PC-3 (cell line): ENCODE measurements at regions not wholly inside any gene's neighbourhood (a gene's known extent, or its start where the extent isn't known, plus 50 kb on each side); places are given as distances from the start of the nearest gene placed in this dataset.

Source experiments
- ATAC-seq: fragments of 200-7000 bp; cut with Tn5 transposase; 2 replicates; pipeline ENCODE4 v1.9.1; 2020; ENCODE audit warnings: mild to moderate bottlenecking, moderate library complexity
- BruUV-seq: library from RNA; stranded (reverse); fragments of 400-500 nt; replicated peaks from 2 replicates; lab custom pipeline; 2021; lab: Mats Ljungman, UMichigan
- CTCF ChIA-PET: fragments of 300-600 bp; sonication (Branson Sonifier 250); formaldehyde crosslinking; loops from one replicate; lab custom pipeline; 2022; ENCODE audit warnings: antibody characterized with exemption; lab: Charles Lee
- POLR2A ChIA-PET: fragments of 300-600 bp; sonication (Branson Sonifier 250); formaldehyde crosslinking; loops from one replicate; lab custom pipeline; 2022; ENCODE audit warnings: antibody characterized with exemption; ENCODE audit not compliant: unreplicated experiment; lab: Charles Lee
- DNase-seq: peaks from one replicate; pipeline ENCODE4 v3.0.0-alpha.2; 2015
- H2AFZ ChIP-seq: fragments of 300-600 bp; sonication (generic); 2 replicates; pipeline ENCODE4 v1.6.0; 2016; ENCODE audit warnings: antibody characterized with exemption, low read length
- H3F3A ChIP-seq: fragments of 300-600 bp; sonication (generic); one replicate; pipeline ENCODE4 v1.6.0; 2017; ENCODE audit warnings: antibody characterized with exemption, low read length, control low read depth, mild to moderate bottlenecking; ENCODE audit not compliant: unreplicated experiment
- H3K27ac ChIP-seq: fragments of 300-600 bp; sonication (generic); 2 replicates; pipeline ENCODE4 v1.5.1; 2016; ENCODE audit warnings: mild to moderate bottlenecking, low read length
- H3K27me3 ChIP-seq: fragments of 300-600 bp; sonication (generic); 2 replicates; pipeline ENCODE4 v1.6.1; 2016; ENCODE audit warnings: low read length, mixed read lengths
- H3K36me3 ChIP-seq: fragments of 300-600 bp; sonication (generic); 2 replicates; pipeline ENCODE4 v1.6.1; 2016; ENCODE audit warnings: low read depth, mixed run types, low read length, mixed read lengths
- H3K4me1 ChIP-seq: fragments of 300-600 bp; sonication (generic); 2 replicates; pipeline ENCODE4 v1.5.1; 2016; ENCODE audit warnings: low read length; ENCODE audit not compliant: insufficient read depth
- H3K4me2 ChIP-seq: fragments of 300-600 bp; sonication (generic); 2 replicates; pipeline ENCODE4 v1.6.0; 2016; ENCODE audit warnings: low read length
- H3K4me3 ChIP-seq: fragments of 300-600 bp; sonication (generic); 2 replicates; pipeline ENCODE4 v1.5.1; 2016; ENCODE audit warnings: mild to moderate bottlenecking, low read length, mixed read lengths
- H3K79me2 ChIP-seq: fragments of 300-600 bp; sonication (generic); 2 replicates; pipeline ENCODE4 v1.6.1; 2017; ENCODE audit warnings: low read length, mixed read lengths
- H3K9ac ChIP-seq: fragments of 300-600 bp; sonication (generic); 2 replicates; pipeline ENCODE4 v1.6.0; 2016; ENCODE audit warnings: mild to moderate bottlenecking, low read length
- H3K9me2 ChIP-seq: fragments of 300-600 bp; sonication (generic); replicated peaks from 2 replicates; pipeline ENCODE4 v1.6.1; 2016; ENCODE audit warnings: mixed run types, low read length, mixed read lengths
- H3K9me3 ChIP-seq: fragments of 300-600 bp; sonication (generic); 2 replicates; pipeline ENCODE4 v1.6.1; 2016; ENCODE audit warnings: low read length, mixed read lengths
- H4K20me1 ChIP-seq: fragments of 300-600 bp; sonication (generic); 2 replicates; pipeline ENCODE4 v1.6.1; 2016; ENCODE audit warnings: low read length, mixed read lengths
- CTCF ChIP-seq: fragments of 300-600 bp; sonication (generic); conservative IDR thresholded peaks from 2 replicates; pipeline ENCODE4 v1.5.1; 2017; ENCODE audit warnings: antibody characterized with exemption, low read depth, mild to moderate bottlenecking, low read length
- EZH2 ChIP-seq: fragments of 300-600 bp; sonication (generic); IDR thresholded peaks from one replicate; pipeline ENCODE4 v1.6.1; 2017; ENCODE audit warnings: antibody characterized with exemption, mild to moderate bottlenecking, low read length; ENCODE audit not compliant: unreplicated experiment
- EZH2phosphoT487 ChIP-seq: fragments of 300-600 bp; sonication (generic); IDR thresholded peaks from 2 replicates; pipeline ENCODE4 v1.6.1; 2018; ENCODE audit warnings: mild to moderate bottlenecking, antibody characterized with exemption, low read length, borderline replicate concordance
- intact Hi-C: fragments of 100-400 bp; cut with micrococcal nuclease; formaldehyde crosslinking; loops from 2 replicates; pipeline ENCODE4 v1.9.0; 2023

- H3K27me3 ChIP-seq = no peaks in the 10 kb centered on the region
- no peak overlapping the region for H3K4me2 ChIP-seq
- no peaks in the 10 kb centered on the region for H3K9me3 ChIP-seq
- H3K9ac ChIP-seq = no peak overlapping the region
- H3K27ac ChIP-seq = no peak overlapping the region
- no peak overlapping the region for H2AFZ ChIP-seq
- intact Hi-C loops = no loop called here
- no peaks in the 10 kb centered on the region for H3K36me3 ChIP-seq
- no TSS peak for BruUV-seq
- H3K4me1 ChIP-seq = no peaks in the 10 kb centered on the region
- no peaks in the 10 kb centered on the region for H3F3A ChIP-seq
- ChIA-PET CTCF (no interaction called here), POLR2A (no interaction called here)
- TF ChIP-seq CTCF (no peak), EZH2phosphoT487 (no peak), EZH2 (no peak)
- no peaks in the 10 kb centered on the region for H4K20me1 ChIP-seq
- DNase-seq (no peak), ATAC-seq (no peak)
- no peaks in the 10 kb centered on the region for H3K79me2 ChIP-seq
- no peaks in the 10 kb centered on the region for H3K9me2 ChIP-seq
- H3K4me3 ChIP-seq = no peak overlapping the region
Measured at GRCh38 chr2:21228041-21228895, 104.5 kb downstream of the TDRD15 start.

- H3K27me3 ChIP-seq = no peaks in the 10 kb centered on the region
- TF ChIP-seq EZH2 (no peak), CTCF (no peak), EZH2phosphoT487 (no peak)
- no peak overlapping the region for H3K4me2 ChIP-seq
- no peaks in the 10 kb centered on the region for H4K20me1 ChIP-seq
- no peaks in the 10 kb centered on the region for H3F3A ChIP-seq
- no peaks in the 10 kb centered on the region for H3K79me2 ChIP-seq
- ATAC-seq (no peak), DNase-seq (no peak)
- no peak overlapping the region for H3K27ac ChIP-seq
- ChIA-PET CTCF (no interaction called here), POLR2A (no interaction called here)
- no peak overlapping the region for H2AFZ ChIP-seq
- H3K36me3 ChIP-seq = no peaks in the 10 kb centered on the region
- no peaks in the 10 kb centered on the region for H3K9me2 ChIP-seq
- H3K9ac ChIP-seq = no peak overlapping the region
- BruUV-seq = no TSS peak
- H3K9me3 ChIP-seq = no peaks in the 10 kb centered on the region
- H3K4me3 ChIP-seq = no peak overlapping the region
- intact Hi-C loops = no loop called here
- no peaks in the 10 kb centered on the region for H3K4me1 ChIP-seq
Measured at GRCh38 chr2:21229302-21229701, 105.5 kb downstream of the TDRD15 start.

- no peak for TF ChIP-seq EZH2phosphoT487
- TF ChIP-seq EZH2 = no peak
- TF ChIP-seq CTCF = no peak
- no peaks in the 10 kb centered on the region for H3F3A ChIP-seq
- intact Hi-C loops = no loop called here
Measured at GRCh38 chr2:21230140-21230539, 106.4 kb downstream of the TDRD15 start.

More at GRCh38 chr2:21230140-21230539, 106.4 kb downstream of the TDRD15 start:
- no peak for ATAC-seq
- Histone ChIP-seq H4K20me1 (no peaks in the 10 kb centered on the region), H3K79me2 (no peaks in the 10 kb centered on the region), H3K4me2 (no peak overlapping the region), H3K4me1 (no peaks in the 10 kb centered on the region), H2AFZ (no peak overlapping the region), H3K27me3 (no peaks in the 10 kb centered on the region), H3K4me3 (no peak overlapping the region), H3K9ac (no peak overlapping the region), H3K9me2 (no peaks in the 10 kb centered on the region), H3K9me3 (no peaks in the 10 kb centered on the region), H3K27ac (no peak overlapping the region), H3K36me3 (no peaks in the 10 kb centered on the region)
- POLR2A ChIA-PET = no interaction called here
- CTCF ChIA-PET = no interaction called here
- DNase-seq = no peak
- BruUV-seq = no TSS peak
